Heart left ventricle (tissue), 13 donors: ENCODE measurements at regions not wholly inside any gene's neighbourhood (a gene's known extent, or its start where the extent isn't known, plus 50 kb on each side); places are given as distances from the start of the nearest gene placed in this dataset.

Experiments used
- POLR2A ChIP-seq, 2 donors: fragments of 450-650 bp; IDR thresholded peaks; one replicate each; pipeline ENCODE4 v1.6.1; 2017; ENCODE audit warnings: antibody characterized with exemption in 2 of 2, mild to moderate bottlenecking in 2 of 2, moderate library complexity in 2 of 2
- TF ChIP-seq, protein P1 (sequence below), 12 donors: fragments of 200-600 bp; sonication (generic) in 4 of 12; IDR thresholded peaks; one replicate each; pipeline versions ENCODE4 v1.5.0 to v1.8.0; 2018 to 2022; ENCODE audit warnings: antibody characterized with exemption in 12 of 12, mild to moderate bottlenecking in 5 of 12
- donor health status: ischemic (EF 13 %, LVEDD 7.1; RV severe dilation, severe dysfunction).
- donor health status: DM: no; HTN: yes; CAD: no.
- donor health status: DM: no; HTN: no; CAD: no.
- donor health status: ischemic (EF 25% LVEDD 6.9; RV normal size, moderate dysfunction).
- donor health status: ischemic (EF 25% LVEDD 5.7; RV mildly dilated, moderate dysfunction).
- donor health status: ischemic (EF 35%, LVEDD 5.7; RV mildly dilated, moderate dysfunction).
- donor health status: nonischemic (EF 11% LVEDD 7.7; RV severe dilation, severe dysfunction).
- donor health status: DM: yes; HTN: yes; CAD: no.
- donor health status: PGD.
- donor health status: ischemic (EF 29% LVEDD 5.4; RV normal size, mild dysfunction).
- donor health status: nonischemic (EF 23%, LVEDD 6.1; RV moderate dilation, normal function).

DNA sequence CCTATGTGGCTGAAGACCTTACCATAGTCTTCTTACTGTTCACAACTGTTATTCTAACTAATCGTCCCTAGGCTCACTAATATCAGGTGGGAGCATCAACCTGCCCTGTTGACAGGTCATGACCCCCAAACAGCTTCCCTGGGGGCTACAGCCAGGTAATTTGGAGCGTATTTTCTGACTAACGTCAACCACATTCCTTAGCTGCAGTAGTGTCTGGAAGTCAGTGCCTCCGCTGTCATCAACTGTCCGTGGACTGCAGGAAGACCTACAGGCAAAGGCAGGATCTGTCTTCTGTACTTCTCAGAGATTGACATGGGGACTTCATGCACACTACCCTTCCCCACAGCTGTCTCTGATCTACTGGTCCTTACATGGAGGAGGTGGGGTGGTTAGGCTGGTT, 456.9 kb downstream of the BCL11A start:
- no peak for TF ChIP-seq POLR2A (IDR thresholded peaks at IDR 0.05)
- TF ChIP-seq, protein P1, sequence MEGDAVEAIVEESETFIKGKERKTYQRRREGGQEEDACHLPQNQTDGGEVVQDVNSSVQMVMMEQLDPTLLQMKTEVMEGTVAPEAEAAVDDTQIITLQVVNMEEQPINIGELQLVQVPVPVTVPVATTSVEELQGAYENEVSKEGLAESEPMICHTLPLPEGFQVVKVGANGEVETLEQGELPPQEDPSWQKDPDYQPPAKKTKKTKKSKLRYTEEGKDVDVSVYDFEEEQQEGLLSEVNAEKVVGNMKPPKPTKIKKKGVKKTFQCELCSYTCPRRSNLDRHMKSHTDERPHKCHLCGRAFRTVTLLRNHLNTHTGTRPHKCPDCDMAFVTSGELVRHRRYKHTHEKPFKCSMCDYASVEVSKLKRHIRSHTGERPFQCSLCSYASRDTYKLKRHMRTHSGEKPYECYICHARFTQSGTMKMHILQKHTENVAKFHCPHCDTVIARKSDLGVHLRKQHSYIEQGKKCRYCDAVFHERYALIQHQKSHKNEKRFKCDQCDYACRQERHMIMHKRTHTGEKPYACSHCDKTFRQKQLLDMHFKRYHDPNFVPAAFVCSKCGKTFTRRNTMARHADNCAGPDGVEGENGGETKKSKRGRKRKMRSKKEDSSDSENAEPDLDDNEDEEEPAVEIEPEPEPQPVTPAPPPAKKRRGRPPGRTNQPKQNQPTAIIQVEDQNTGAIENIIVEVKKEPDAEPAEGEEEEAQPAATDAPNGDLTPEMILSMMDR (IDR thresholded peaks at IDR 0.05), result no peak
